Natural killer cell treated with Interleukin-12 subunit alpha and Interleukin-12 subunit beta and Interleukin-15 and Interleukin-18, amount 100 ng/mL, for 72 hours (primary cell): ENCODE measurements at regions not wholly inside any gene's neighbourhood (a gene's known extent, or its start where the extent isn't known, plus 50 kb on each side); places are given as distances from the start of the nearest gene placed in this dataset.

ENCODE experiments used
- ATAC-seq, 2 donors: fragments of 150-1000 bp; cut with Tn5 transposase in 1 of 2; sonication (Bioruptor Pico), chemical (Tn5 transposase) in 1 of 2; 2 replicates each; pipeline ENCODE4 v1.10.0; 2021
- DNase-seq: peaks from one replicate; pipeline ENCODE4 v3.0.0; 2022; ENCODE audit warnings: low spot score
- H3K27ac Mint-ChIP-seq, 2 donors: 1 replicate in 1 of 2; 2 replicates in 1 of 2; pipeline ENCODE4 v1.8.0; 2022; ENCODE audit warnings: mixed read lengths in 2 of 2, mild to moderate bottlenecking in 1 of 2, moderate library complexity in 1 of 2
- H3K27me3 Mint-ChIP-seq, 2 donors: 1 replicate in 1 of 2; 2 replicates in 1 of 2; pipeline ENCODE4 v1.8.0; 2022; ENCODE audit warnings: mixed read lengths in 2 of 2
- H3K36me3 Mint-ChIP-seq: one replicate; pipeline ENCODE4 v1.8.0; 2022; ENCODE audit warnings: mixed read lengths
- H3K4me1 Mint-ChIP-seq, 2 donors: 1 replicate in 1 of 2; 2 replicates in 1 of 2; pipeline ENCODE4 v1.8.0; 2022; ENCODE audit warnings: low read depth in 2 of 2, mixed read lengths in 2 of 2, mild to moderate bottlenecking in 1 of 2
- H3K4me3 Mint-ChIP-seq: one replicate; pipeline ENCODE4 v1.8.0; 2022; ENCODE audit warnings: mixed read lengths
- H3K9me3 Mint-ChIP-seq: 2 replicates; pipeline ENCODE4 v1.8.0; 2022; ENCODE audit warnings: mixed read lengths

- Mint-ChIP-seq H3K36me3 (peaks cover 4% of the 10 kb centered on the region), H3K9me3 (no peaks in the 10 kb centered on the region), H3K27me3 (no peaks in the 10 kb centered on the region), H3K4me3 (no peak overlapping the region), H3K27ac (no peak overlapping the region), H3K4me1 (peaks cover 2 to 3% of the 10 kb centered on the region in 2 donors)
- DNase-seq (no peak), ATAC-seq (no peak)
Measured at GRCh38 chr22:49506010-49506400, 321.7 kb downstream of the BRD1 start.

- H3K27ac Mint-ChIP-seq: no peak overlapping the region
- DNase-seq (no peak), ATAC-seq (no peak)
- no peaks in the 10 kb centered on the region for H3K36me3 Mint-ChIP-seq
- no peaks in the 10 kb centered on the region for H3K27me3 Mint-ChIP-seq
- no peaks in the 10 kb centered on the region for H3K4me1 Mint-ChIP-seq
- no peaks in the 10 kb centered on the region for H3K9me3 Mint-ChIP-seq
- no peak overlapping the region for H3K4me3 Mint-ChIP-seq
Measured at GRCh38 chr22:49505337-49506009, 322.2 kb downstream of the BRD1 start.

- DNase-seq (no peak), ATAC-seq (peak in 1 of 2 donors; percentile 48)
- Mint-ChIP-seq H3K27me3 (no peaks in the 10 kb centered on the region), H3K27ac (no peak overlapping the region), H3K4me1 (no peaks in the 10 kb centered on the region), H3K9me3 (no peaks in the 10 kb centered on the region), H3K36me3 (no peaks in the 10 kb centered on the region), H3K4me3 (no peak overlapping the region)
Measured at GRCh38 chr22:49503896-49504521, 323.7 kb downstream of the BRD1 start.

GRCh38 chr22:49503321-49503720 is 324.4 kb downstream of the BRD1 start:
- H3K27ac Mint-ChIP-seq: no peak overlapping the region

GRCh38 chr22:49502126-49502826 is 325.4 kb downstream of the BRD1 start:
- ATAC-seq: no peak
- no peak overlapping the region for H3K27ac Mint-ChIP-seq
- H3K4me1 Mint-ChIP-seq: no peaks in the 10 kb centered on the region
- no peak overlapping the region for H3K4me3 Mint-ChIP-seq
- no peaks in the 10 kb centered on the region for H3K9me3 Mint-ChIP-seq
- no peaks in the 10 kb centered on the region for H3K36me3 Mint-ChIP-seq
- no peaks in the 10 kb centered on the region for H3K27me3 Mint-ChIP-seq
- DNase-seq: no peak

More at GRCh38 chr22:49503321-49503720, 324.4 kb downstream of the BRD1 start:
- Mint-ChIP-seq H3K27me3 (no peaks in the 10 kb centered on the region), H3K4me3 (no peak overlapping the region), H3K9me3 (no peaks in the 10 kb centered on the region), H3K4me1 (no peaks in the 10 kb centered on the region), H3K36me3 (no peaks in the 10 kb centered on the region)
- DNase-seq (no peak), ATAC-seq (no peak)

- Mint-ChIP-seq H3K36me3 (no peaks in the 10 kb centered on the region), H3K27me3 (no peaks in the 10 kb centered on the region)
Measured at GRCh38 chr22:49500942-49501395, 326.7 kb downstream of the BRD1 start.

GRCh38 chr22:49500076-49500460 is 327.6 kb downstream of the BRD1 start:
- Mint-ChIP-seq H3K4me3 (no peak overlapping the region), H3K9me3 (no peaks in the 10 kb centered on the region), H3K27me3 (no peaks in the 10 kb centered on the region), H3K4me1 (peaks cover 0 to 1% of the 10 kb centered on the region in 2 donors), H3K36me3 (no peaks in the 10 kb centered on the region), H3K27ac (no peak overlapping the region)
- no peak for ATAC-seq
- DNase-seq: no peak

More at GRCh38 chr22:49500942-49501395, 326.7 kb downstream of the BRD1 start:
- Mint-ChIP-seq H3K9me3 (no peaks in the 10 kb centered on the region), H3K4me3 (no peak overlapping the region), H3K27ac (no peak overlapping the region), H3K4me1 (no peaks in the 10 kb centered on the region)
- DNase-seq: no peak
- no peak for ATAC-seq

GRCh38 chr22:49499433-49500075 is 328.1 kb downstream of the BRD1 start:
- H3K27ac Mint-ChIP-seq: no peak overlapping the region
- H3K27me3 Mint-ChIP-seq: no peaks in the 10 kb centered on the region
- H3K36me3 Mint-ChIP-seq: no peaks in the 10 kb centered on the region
- peaks cover 0 to 5% of the 10 kb centered on the region in 2 donors for H3K4me1 Mint-ChIP-seq
- ATAC-seq: no peak
- H3K4me3 Mint-ChIP-seq: no peak overlapping the region
- H3K9me3 Mint-ChIP-seq: no peaks in the 10 kb centered on the region
- no peak for DNase-seq

GRCh38 chr22:49497266-49497665 is 330.4 kb downstream of the BRD1 start:
- ATAC-seq (no peak), DNase-seq (no peak)
- no peaks in the 10 kb centered on the region for H3K9me3 Mint-ChIP-seq
- no peak overlapping the region for H3K4me3 Mint-ChIP-seq
- H3K36me3 Mint-ChIP-seq: no peaks in the 10 kb centered on the region
- H3K4me1 Mint-ChIP-seq: peaks cover 0 to 5% of the 10 kb centered on the region in 2 donors
- H3K27ac Mint-ChIP-seq: no peak overlapping the region
- H3K27me3 Mint-ChIP-seq: no peaks in the 10 kb centered on the region

GRCh38 chr22:49494555-49494954 is 333.1 kb downstream of the BRD1 start:
- no peak for ATAC-seq
- DNase-seq: no peak
- Mint-ChIP-seq H3K9me3 (no peaks in the 10 kb centered on the region), H3K4me1 (peaks cover 0 to 5% of the 10 kb centered on the region in 2 donors), H3K36me3 (no peaks in the 10 kb centered on the region), H3K4me3 (no peak overlapping the region), H3K27ac (no peak overlapping the region), H3K27me3 (no peaks in the 10 kb centered on the region)

GRCh38 chr22:49492741-49493251 is 334.9 kb downstream of the BRD1 start:
- H3K9me3 Mint-ChIP-seq: no peaks in the 10 kb centered on the region
- H3K27me3 Mint-ChIP-seq: no peaks in the 10 kb centered on the region
- ATAC-seq (no peak), DNase-seq (no peak)
- H3K36me3 Mint-ChIP-seq: no peaks in the 10 kb centered on the region
- peaks cover 0 to 5% of the 10 kb centered on the region in 2 donors for H3K4me1 Mint-ChIP-seq
- H3K27ac Mint-ChIP-seq: no peak overlapping the region
- H3K4me3 Mint-ChIP-seq: no peak overlapping the region

GRCh38 chr22:49492308-49492707 is 335.4 kb downstream of the BRD1 start:
- DNase-seq: no peak
- Mint-ChIP-seq H3K9me3 (no peaks in the 10 kb centered on the region), H3K4me1 (peaks cover 0 to 5% of the 10 kb centered on the region in 2 donors), H3K27ac (no peak overlapping the region), H3K4me3 (no peak overlapping the region), H3K27me3 (no peaks in the 10 kb centered on the region), H3K36me3 (no peaks in the 10 kb centered on the region)
- ATAC-seq: no peak

GRCh38 chr22:49491726-49492125 is 335.9 kb downstream of the BRD1 start:
- peaks cover 0 to 5% of the 10 kb centered on the region in 2 donors for H3K4me1 Mint-ChIP-seq
- H3K27me3 Mint-ChIP-seq: no peaks in the 10 kb centered on the region
- no peak overlapping the region for H3K4me3 Mint-ChIP-seq
- no peaks in the 10 kb centered on the region for H3K9me3 Mint-ChIP-seq
- no peaks in the 10 kb centered on the region for H3K36me3 Mint-ChIP-seq
- ATAC-seq (peak in 1 of 2 donors; percentile 6), DNase-seq (no peak)
- no peak overlapping the region for H3K27ac Mint-ChIP-seq
